SH-SY5Y (cell line): ENCODE measurements at regions not wholly inside any gene's neighbourhood (a gene's known extent, or its start where the extent isn't known, plus 50 kb on each side); places are given as distances from the start of the nearest gene placed in this dataset.
A peak's percentile ranks its signal among the peaks of the same experiment; 100 is the strongest.

Experiments used
- GATA2 ChIP-seq: IDR thresholded peaks from 2 replicates; pipeline ENCODE4 v1.6.1; 2011; ENCODE audit warnings: mild to moderate bottlenecking, low read depth, low read length
- GATA3 ChIP-seq: IDR thresholded peaks from 2 replicates; pipeline ENCODE4 v1.6.1; 2011; ENCODE audit warnings: low read depth, mild to moderate bottlenecking, low read length, moderate library complexity

DNA sequence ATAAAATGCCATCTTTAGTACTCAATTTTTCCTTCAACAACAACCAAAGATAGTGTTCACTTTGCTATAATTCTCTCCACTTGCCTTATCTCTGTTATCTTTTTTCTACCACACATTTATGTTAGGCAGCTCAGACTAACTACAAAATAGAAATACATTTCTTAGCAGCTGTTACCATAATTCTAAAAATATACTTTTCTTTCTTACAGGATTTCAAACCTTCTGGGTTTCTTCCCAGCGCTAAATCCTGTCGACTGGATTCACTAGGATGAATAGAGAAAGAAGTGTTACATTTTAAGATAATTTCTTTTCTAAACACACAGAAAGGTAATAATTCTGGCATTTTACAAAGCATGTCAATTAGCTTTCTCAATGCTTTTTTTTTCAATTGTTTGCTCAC is 105.5 kb upstream of the GK2 start:
- no peak for TF ChIP-seq GATA2
- TF ChIP-seq GATA3, result no peak

DNA sequence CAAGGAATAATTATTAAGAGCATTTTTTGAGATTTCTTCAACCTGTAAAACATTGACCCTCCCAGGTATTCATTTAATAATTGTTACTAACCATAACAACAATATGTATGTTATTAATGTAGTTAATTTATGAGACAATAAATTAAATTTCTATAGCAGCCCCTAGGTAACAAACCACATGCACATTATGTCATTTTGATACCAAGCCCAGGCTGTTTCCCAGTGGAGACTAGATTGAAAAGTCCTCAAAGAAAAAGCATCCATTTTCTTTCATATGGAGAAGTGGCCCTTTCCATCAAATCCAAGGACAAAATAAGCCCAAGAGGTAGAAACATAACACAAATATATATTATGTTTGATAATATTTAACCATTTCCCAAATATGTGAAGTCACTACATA is 104.3 kb upstream of the GK2 start:
- no peak for TF ChIP-seq GATA2
- no peak for TF ChIP-seq GATA3

DNA sequence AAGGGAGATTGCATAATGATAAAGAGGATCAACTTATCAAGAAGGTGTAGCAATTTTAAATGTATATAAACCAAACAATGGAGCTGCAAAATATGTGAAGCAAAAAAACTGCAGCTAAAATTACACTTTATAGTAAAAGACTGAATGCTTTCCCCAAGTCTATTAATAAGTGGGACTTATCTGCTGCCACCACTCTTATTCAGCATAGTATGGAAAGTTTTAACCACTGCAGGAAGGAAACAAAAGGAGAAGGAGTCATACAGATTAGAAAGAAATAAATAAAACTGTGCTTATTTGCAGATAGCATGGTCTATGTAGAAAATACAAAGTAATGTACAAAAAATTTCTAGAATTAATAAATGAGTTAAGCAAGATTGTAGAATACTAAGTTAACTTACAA is 94.1 kb upstream of the GK2 start:
- TF ChIP-seq GATA3 (no peak), GATA2 (no peak)

DNA sequence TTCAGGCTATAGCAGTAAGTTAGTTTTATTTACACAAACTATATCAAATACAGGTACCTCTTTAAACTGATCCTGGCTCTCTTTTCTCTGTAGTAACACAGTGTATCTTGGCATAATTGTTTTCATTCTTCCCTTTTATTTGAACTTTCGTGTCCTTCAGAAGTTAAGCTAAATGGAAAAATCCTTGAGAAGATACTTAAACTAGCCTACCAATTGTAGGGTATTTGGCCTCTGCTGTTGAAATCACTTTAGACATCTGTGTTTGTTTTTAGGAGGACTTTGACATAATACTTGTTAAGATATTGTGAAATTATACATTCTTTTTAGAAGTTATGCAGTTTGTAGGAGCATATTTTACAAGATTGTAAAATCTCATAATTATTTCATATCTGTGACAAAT is 90.3 kb upstream of the GK2 start:
- TF ChIP-seq GATA3 (no peak), GATA2 (no peak)

DNA sequence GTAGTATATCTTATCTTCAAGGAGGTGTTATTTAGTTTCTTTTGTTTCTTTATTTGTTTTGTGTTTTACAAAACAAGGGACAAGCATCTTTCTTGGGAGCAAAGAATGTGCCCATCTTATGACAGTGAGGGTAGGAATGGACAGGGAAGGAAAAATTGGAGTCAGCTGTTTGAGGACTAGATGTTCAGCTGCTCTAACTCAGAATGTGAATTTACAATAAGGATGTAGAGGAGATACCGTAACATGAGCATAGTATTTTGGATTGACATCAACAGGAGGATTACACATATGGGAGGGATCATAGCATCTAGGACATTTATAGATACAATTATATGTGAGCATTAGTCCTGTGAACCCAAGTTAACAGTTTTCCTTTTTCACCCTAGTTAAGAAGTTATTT is 89.0 kb upstream of the GK2 start:
- TF ChIP-seq GATA2 (no peak), GATA3 (no peak)

GRCh38 chr4:79495447-79495846 is 87.4 kb upstream of the GK2 start:
- no peak for TF ChIP-seq GATA2
- no peak for TF ChIP-seq GATA3

GRCh38 chr4:79492148-79492547 is 84.1 kb upstream of the GK2 start:
- TF ChIP-seq GATA3, result no peak
- no peak for TF ChIP-seq GATA2

- TF ChIP-seq GATA3 (no peak), GATA2 (no peak)
Observed at GRCh38 chr4:79489506-79489905, 81.5 kb upstream of the GK2 start.

- TF ChIP-seq GATA2 (no peak), GATA3 (no peak)
Observed at GRCh38 chr4:79476196-79476595, 68.2 kb upstream of the GK2 start.

- TF ChIP-seq GATA2 (no peak), GATA3 (no peak)
Observed at GRCh38 chr4:79473439-79473724, 65.4 kb upstream of the GK2 start.

DNA sequence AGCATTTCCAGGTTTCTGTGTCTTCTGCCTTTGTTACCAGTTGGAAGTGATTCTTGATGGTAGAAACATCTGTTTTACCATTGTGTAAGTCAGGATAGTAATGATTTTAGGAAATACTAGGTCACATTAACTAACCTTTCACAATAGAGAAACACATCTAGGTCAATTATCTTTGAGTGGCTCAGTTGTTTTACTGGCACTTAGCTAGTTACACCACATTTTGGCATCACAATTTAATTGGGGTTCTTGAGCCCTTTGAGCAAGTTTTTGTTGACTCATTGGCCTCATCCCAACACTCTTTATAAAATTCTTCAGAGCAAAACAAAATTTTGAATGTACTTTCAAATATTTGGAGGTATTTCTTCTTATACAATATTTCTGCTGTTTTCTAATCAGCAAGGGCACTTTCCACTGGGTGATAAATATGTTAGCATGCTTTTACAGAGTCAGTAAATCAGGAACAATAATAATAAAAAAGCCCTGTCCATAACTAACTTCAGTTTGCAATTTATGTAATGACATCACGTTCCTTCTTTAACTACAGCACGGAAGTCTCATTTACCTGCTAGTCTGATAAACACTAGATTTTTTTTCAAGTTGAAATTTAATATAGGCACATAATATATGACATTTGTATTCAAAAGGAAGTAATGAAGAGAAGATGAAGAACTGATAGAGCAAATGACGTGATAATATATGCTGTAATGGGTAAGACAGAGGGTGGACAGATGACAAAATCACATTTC is 64.8 kb upstream of the GK2 start:
- TF ChIP-seq GATA3 (no peak), GATA2 (no peak)

- TF ChIP-seq GATA3 (peak; percentile 47; the same call in 1 of the 2 replicates), GATA2 (no peak)
Observed at GRCh38 chr4:79472036-79472435, 64.0 kb upstream of the GK2 start.

GRCh38 chr4:79471309-79471708 is 63.3 kb upstream of the GK2 start:
- TF ChIP-seq GATA2 (no peak), GATA3 (no peak)

DNA sequence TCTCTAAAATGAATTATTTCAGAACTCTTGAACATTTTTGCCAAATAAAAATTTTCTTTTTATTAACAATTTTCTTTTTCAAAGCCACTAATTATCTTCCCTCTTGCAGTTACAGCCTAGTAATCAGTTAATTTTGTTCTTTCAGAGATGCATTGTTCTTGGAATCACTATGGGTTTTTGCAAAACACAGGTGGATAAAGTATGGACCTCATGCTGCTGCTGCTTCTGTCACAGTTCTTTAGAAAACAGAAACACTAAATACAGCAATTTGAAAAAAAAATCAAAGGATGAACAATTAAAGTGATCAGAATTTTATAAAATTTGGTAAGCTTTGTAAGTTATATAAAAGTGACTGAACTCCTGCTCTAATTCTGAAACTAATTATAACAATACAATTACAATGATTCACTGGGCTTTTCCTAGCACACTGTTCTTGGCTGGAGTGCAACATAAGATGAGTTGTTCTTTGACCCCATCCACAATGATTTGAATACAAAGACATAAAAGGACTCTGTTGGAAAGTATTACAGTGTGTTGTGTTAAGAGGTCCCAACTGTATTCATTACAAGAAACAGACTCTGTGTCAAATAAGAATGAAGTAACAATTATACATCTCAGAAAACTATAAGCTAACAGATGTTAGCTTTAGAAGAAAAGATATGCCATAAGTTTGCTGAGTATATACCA is 59.4 kb upstream of the GK2 start:
- TF ChIP-seq GATA3 (no peak), GATA2 (no peak)

- TF ChIP-seq GATA3 (no peak), GATA2 (no peak)
Observed at GRCh38 chr4:79466621-79467020, 58.6 kb upstream of the GK2 start.
